DMS53 treated with DMSO at 0.1 percent for 48 hours (cell line): ENCODE measurements at regions not wholly inside any gene's neighbourhood (a gene's known extent, or its start where the extent isn't known, plus 50 kb on each side); places are given as distances from the start of the nearest gene placed in this dataset.

Experiments
- DNase-seq: peaks from one replicate; lab custom pipeline; 2025; ENCODE audit not compliant: unreplicated experiment; lab: John Stamatoyannopoulos, UW

DNA sequence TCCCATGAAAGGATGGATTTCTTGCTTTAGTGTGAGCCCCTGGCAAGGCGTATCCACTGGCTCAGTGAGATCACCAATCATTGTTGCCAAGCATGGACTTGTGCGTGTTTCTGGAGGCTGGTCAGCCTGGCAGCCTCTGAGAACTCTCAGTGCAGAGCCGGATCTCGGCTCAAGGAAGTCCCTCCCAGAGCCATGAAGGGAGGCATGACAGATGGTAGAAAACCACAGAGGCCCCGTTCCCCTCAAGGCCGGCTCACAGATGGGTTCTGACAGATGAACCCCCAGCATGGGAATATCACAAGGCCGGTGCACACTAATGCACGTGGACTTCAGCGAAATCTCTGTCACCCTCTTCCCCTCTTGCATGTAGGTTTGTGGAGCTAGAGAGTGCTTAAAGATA, 290.5 kb downstream of the AJAP1 start:
- DNase-seq = no peak

DNA sequence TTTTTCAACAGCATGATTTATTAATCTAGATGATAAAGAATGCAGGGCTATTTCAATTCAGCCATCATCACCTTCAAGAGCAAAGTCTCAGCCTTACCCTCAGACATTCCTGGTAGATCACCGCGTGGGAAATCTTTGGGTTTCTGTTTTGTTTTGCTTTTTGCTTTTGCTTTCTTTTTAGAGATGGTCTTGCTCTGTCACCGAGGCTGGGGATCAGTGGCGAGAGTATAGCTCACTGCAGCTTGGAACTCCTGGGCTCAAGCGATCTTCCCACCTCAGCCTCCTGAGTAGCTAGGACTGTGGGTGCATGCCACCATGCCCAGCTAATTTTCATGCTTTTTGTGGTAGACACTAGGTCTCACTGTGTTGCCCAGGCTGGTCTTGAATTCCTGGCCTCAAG, 289.7 kb downstream of the AJAP1 start:
- DNase-seq = no peak

DNA sequence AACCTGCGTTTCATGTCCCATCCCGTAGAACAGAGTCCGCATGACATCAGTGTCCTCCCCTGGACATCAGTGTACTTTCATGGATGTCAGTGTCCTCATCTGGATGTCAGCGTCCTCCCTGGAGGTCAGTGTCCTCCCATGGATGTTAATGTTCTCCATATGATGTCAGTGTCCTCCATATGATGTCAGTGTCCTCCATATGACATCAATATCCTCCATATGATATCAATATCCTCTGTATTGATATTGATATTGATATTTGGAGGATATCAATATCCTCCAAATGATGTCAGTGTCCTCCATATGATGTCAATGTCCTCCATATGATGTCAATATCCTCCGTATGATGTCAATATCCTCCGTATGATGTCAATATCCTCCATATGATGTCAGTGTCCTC, 284.9 kb downstream of the AJAP1 start:
- DNase-seq = no peak

DNA sequence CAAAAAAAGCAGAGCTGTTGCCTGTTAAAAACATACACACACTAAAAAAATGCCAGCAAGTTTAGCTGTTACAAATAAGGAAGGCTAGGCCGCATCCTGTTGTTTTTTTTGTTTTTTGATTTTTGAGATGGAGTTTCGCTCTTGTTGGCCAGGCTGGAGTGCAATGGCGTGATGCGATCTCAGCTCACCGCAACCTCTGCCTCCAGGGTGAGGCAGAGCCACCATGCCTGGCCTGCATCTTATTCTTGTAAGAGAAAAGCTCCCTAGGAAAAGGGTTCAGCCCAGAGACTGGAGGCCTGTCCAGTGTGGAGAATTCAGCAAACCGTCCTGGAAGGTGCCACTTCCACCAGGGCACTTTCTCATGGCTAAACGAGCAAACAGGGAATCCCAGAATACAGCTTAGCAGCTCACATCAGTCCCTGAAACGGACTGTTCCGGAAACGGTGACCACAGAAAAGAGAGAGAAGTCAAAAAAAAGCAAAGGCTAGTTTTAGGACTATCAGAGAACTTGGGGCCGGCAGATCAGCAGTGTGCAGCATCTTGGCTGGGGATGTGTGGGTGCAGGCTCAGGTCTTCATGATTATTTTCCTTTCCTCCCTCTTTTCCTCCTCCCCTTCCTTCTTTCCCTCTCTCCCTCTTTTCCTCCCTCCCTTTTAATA, 283.6 kb downstream of the AJAP1 start:
- no peak for DNase-seq

DNA sequence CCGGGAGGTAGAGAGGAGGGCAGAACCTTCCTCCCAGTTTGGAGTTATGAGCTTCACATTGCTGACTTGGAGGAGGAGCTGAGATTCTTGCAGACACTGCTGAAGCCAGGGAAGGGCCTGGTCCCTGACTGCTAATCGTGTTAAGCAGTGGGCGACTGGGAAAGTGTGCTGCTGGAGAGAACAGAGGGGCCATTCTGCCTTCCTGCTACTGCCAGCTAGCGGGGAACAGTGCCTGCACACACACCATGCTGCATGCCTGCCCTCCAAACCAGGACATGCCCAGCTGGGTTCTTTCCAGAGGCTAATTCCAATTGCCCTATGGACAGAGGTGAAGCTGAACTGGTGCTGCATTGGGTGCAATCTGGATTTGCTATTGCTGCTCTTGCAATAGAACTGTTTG, 281.4 kb downstream of the AJAP1 start:
- no peak for DNase-seq

DNA sequence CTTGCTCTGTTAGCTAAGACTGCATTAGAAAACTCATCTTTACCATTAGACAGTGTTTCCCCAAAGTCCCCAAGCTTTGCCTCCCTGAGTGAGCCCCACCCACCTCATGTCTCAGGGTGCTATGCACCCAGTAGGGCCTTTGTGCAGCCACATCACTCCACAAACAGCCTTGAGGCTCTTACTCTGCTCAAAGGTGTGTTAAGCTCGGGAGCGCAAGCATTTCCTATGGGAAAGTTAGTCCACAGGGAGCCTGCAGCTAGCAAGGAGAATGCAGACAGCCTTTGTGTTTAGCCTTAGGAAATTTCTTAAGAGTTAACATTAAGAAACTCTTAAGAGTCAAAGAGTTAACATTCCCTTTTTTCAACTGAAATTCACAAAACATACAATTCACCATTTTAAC, 278.8 kb downstream of the AJAP1 start:
- DNase-seq = no peak

DNA sequence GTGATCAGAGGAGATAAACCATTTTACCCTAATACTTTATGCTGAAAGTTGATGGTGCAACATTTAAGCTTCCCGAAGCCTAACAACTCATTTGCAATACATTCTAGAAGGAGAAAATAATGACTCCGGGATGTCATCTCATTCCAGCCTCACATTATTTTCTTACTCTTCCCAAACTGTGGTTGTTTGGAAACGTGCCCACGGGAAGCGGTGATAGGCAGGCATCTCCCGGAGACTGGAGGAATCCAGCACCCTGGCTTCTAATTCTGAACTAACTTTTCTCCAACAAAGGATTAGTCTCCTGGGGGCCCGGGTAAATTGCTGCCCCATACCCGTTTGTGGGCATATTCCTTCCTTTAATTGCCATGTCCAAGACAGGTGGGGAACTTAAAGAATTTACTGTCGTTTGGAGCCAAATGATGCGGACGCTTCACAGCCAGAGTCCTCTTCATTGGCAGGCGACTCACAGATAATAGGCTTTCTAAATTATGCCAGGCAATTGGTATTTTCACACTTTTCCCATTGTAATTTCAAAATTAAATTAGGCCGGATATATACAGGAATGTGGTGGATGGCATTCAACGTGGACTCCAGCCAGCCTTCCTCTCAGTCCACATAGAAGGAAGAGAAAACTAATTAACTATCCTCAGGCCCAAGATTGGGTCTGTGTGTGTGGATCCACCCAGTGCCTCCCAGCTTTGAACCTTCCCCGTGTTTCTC, 278.1 kb downstream of the AJAP1 start:
- no peak for DNase-seq

DNA sequence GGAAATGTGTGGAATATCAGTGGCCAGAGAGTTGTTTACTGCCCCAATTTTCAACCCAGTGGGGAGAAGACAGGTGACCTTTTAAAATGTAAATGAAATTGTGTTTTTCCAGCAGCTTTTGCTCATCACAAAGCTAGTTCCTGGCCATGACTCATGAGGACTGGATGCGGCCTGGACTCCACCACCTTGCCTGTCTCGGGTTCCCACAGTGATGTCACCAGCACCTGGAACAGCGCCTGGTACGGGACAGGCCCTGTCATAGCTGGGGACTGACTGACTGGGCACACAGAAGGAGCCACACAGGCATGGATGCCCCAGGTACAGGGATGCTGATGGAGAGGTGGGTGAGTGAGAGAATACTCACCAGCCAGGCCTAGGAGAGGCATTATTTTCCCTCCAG, 277.1 kb downstream of the AJAP1 start:
- no peak for DNase-seq

DNA sequence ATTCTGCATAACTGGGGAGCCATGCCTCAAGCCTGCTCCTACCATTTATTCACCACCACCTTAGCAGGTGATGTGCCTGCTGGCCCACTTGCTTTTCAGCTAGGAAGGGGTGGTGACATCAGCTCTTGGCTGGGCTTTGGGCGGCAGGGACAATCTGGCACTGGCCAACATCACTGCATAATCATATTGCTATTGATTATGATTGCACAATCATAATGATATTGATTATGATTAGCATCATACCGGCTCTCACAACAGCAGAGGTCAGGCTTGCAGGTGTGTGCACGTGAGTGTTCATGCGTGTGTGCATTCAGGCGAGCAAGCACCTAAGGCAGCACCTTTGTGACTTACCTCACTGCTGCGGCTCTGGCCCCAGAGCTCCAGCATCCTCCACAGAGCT, 273.8 kb downstream of the AJAP1 start:
- DNase-seq = no peak

DNA sequence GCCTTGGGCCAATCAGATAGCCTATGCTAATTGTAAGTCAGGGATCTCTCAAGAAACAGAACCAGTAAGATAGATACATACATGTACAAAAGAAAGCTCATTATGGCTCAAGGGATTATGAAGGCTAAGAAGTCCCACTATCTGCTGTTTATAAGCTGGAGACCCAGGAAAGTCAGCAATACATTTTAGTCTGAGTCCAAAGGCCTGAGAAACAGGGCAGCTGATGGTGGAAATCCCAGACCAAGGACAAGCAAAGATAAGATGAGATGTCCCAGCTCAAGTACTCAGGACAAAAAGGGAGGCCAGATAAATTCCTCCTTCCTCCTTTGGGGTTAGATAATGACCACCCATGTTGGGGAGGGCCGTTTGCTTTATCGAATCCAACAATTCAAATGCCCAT, 269.9 kb downstream of the AJAP1 start:
- DNase-seq = no peak

DNA sequence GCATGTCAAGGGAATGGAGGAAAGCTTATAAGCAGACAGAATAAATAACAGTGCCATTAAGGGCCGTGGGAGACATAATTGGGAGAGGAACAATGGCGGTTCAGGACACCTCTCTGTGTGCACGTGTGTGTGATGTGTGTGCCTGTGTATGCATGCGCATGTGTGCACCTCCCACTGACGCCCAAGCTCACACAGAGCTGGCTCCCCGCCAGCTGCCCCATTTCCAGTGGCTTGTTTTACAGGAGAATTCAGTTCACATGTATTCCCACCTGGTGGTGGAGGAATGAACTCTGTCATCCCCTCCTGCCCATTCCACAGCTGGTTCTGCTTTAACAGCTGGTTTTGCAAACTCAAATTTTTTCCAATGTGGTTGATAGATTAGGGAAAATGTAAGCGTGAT, 262.2 kb downstream of the AJAP1 start:
- DNase-seq = no peak

DNA sequence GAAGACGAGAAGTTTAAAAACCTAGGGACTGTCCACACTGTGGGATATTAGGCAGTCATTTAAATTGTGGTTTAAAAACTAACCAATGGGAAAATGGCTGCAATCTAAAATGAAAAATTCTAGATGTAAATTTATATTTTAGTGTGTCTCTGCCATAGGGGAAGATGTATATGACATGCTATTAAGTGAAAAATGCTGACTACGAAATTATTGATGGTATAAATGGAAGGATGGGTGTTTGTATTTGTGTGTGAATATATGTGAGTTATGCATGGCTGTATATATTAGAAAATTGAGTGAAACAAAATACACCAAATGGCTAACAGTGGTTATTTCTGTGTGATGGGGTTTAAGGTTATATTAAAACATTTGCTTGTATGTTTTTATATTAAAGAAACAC, 260.7 kb downstream of the AJAP1 start:
- DNase-seq = no peak

DNA sequence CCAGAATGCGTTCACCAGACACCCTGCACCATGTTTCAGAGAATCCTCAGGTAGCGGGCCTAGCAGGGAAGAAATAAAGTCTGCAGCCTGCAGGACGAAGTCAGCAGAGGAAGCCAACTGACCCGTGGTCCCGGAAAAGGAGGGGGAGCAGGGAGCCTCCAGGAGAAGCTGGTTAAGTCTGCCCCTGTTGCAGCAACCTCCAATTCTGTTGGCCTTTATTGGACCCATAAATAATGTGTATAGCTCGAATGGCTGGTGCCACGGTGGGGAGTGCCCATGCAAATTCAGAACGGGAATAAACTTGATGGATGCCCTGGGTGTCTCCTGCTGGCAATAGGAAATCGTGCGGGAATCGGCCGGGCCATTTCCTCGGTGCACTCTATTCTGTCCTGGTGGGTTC, 254.1 kb downstream of the AJAP1 start:
- no peak for DNase-seq

DNA sequence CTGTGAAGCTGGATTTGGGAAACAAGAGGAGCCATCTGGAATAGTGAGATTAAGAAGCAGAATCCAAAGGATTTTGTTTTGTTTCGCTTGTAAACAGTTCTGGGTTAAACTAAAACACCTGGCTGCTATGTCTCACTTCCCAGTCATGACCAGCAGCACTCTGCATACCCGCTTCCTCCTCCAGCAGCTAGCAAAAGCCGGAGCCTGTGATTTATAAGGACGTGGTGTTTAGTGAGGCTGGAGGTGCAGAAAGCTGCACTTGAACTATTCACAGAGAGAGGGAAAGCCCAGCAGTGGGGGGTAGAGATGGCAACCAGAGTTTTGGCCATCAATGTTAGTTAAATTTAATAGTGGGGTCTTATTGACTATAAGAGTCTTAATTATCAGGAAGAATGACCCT, 240.2 kb downstream of the AJAP1 start:
- no peak for DNase-seq

DNA sequence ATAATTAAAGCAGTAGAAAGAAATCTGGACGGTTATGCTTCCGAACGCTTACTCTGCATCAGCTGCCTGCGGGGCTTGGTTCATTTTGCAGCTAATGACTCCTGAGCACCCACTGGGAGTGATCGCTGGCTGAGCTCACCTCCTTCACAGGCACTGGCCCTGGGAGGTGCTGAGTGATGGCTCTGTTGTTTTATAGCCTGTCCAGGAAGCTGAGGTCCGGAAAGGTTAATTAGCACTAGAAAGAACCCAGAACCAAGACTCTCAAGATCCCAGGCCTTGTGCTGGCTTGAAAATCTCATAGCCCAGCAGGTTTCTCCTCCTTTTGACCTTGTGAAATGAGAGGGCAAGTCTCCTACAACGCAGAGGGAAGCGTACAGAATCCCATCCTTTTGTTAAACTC, 226.2 kb downstream of the AJAP1 start:
- DNase-seq = no peak

DNA sequence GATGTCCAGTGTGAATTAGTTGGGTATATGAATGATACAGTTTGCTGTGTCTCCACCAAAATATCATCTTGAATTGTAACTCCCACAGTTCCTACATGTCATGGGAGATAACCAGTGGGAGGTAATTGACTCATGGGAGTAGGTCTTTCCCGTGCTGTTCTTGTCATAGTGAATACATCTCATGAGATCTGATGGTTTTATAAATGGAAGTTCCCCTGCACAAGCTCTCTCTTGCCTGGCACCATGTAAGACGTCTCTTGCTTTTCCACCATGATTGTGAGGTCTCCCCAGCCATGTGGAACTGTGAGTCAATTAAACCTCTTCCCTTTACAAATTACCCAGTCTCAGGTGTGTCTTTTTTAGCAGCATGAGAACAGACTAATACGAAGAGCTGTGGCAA, 223.0 kb downstream of the AJAP1 start:
- no peak for DNase-seq

DNA sequence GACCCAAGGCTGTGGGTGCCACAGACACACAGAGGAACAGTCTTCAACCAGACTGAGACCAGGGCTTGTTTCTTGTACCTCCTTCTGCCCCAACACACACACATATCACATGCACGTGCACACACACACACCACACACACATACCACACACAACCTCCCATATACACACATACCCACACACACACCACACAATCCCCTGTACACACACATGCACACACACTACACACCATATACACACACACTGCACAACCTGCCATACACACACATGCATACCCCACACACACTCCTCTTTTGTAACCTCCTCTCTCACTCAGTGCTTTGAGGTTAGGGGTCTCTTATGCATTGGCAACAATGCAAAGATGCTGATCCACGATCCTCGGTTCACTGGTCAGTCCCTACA, 217.0 kb downstream of the AJAP1 start:
- no peak for DNase-seq

DNA sequence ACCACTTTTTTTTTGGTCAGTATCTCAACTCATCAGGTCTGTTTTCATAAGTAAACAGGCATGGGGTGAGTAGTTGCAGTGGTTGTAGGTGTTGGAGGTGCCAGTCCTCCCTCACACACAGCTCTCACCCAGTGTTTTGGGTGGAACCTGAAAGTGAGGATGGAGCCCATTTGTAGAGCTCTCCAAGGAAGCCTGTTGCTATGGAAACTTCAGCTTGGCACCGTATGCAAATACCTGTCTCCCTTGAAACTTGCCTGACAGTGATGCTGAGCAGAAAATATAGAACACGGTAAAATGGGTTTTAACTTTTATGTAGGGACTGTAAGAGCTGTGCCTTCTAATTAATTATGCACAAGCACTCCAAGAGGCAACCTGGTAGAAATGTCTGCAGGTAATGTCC, 214.1 kb downstream of the AJAP1 start:
- DNase-seq = no peak

DNA sequence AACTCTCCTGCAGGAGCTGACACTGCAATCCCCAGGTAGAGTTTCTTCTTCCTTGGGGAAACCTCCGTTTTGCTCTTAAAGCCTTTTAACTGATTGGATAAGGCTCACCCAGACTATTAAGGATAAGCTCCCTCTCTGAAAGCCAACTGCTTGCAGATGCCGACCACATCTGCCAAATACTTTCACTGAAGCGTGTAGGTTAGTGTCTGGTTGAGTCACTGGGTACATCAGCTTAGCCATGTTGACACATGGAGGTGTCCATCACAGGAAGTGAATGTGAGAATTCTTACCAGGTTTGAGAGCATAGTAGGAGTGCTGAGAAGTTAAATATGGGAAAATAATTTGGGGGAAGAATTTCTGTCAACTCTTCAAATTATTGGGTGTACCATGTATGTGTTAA, 202.0 kb downstream of the AJAP1 start:
- DNase-seq = no peak

DNA sequence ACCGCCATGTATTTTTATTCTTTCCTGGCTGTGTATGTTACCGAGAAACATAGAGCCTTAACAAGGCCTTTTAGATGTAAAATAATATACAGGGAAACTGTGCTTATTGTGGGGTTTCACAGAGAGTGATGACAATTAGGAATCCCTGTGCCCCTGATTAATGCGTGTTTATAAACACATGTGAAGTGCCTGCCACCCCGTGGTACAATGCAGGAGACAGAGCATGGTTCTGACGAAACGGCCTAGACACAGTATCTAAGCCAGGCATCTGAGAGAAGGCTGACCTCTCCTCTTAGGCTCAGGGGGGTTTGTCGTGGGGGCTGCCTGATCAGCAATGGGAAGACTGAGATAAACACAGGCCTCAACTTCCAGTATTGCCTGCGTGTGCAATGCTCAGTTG, 200.0 kb downstream of the AJAP1 start:
- DNase-seq = no peak

DNA sequence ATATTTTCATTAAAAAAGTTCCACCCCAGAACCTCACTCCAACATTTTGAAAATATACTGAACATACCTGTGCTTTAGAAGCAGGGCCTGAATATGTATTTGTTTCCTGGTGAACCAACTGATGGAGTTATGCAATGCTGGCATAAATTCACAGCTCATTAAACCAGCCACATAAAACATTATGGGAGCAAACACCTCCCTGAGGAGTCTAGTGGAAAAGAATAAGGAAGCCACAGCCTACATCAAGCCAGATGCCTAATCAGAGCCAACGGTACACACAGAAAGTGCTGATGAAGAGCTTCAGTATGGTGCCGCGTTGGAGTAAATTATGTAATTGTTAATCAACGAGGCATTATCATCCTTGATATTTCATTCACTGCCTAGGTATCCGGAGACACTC, 199.5 kb downstream of the AJAP1 start:
- no peak for DNase-seq

DNA sequence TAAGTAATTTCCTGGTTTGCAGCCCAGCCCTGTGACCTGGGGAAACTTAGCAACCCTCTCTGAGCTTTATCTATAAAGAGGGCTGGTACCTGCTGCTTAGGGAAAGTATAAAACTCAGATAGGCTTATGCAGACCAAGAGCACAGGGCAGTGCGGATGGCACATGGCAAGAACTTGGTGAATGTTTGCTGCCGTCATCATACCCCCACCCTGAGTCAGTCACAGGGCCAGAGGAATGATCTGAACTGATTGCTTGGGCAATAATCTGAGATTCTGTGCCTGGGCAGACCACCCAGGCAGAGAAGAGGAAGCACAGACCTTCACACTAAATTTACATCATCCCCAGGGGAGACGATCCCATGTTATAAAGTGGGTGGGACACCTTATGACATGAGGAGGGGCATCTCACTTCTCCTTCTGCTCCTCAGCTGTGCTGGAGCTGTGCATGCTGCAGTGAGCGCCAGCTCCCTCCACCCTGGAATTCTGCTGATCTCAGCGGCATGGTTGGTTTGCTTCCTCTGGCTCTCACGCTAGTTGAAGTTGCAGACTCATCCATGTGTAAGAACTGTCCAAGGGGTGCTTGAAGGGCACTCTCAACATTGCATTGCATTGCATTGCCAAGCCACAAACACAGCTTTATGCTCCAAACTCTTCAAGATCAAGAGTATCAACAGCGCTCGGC, 197.1 kb downstream of the AJAP1 start:
- no peak for DNase-seq

DNA sequence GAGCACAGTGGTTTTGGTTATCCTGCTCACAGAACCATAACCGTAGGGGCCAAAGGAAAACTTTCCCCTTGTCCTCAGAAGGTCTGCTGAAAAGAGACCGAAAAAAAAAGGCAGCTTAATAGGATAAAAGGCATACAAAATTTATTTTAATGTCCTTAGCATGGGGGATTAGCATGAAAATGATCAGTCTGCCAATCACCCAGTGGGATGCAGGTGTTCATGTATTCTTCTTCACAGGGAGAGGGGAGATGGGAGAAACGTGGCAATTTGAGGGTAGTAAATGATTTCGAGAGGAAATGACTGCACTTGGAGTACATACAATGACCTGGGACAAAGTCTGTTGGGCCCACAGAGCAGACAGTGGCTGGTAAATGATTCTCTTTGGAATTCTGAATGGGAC, 194.0 kb downstream of the AJAP1 start:
- no peak for DNase-seq
